ENCODE measurements at regions not wholly inside any gene's neighbourhood (a gene's known extent, or its start where the extent isn't known, plus 50 kb on each side); places are given as distances from the start of the nearest gene placed in this dataset.

GRCh38 chr6:41450581-41450980 lies 95.6 kb upstream of the FOXP4 start:
- DNase-seq (ENCODE audit: low spot score), result no peak

- DNase-seq (ENCODE audit: low spot score), result no peak
These were observed 95.1 kb upstream of the FOXP4 start for GRCh38 chr6:41451039-41451438.

- DNase-seq (ENCODE audit: low spot score), result peak; percentile 31
These were observed 94.5 kb upstream of the FOXP4 start for GRCh38 chr6:41451515-41452163.

- no peak for DNase-seq (ENCODE audit: low spot score)
These were observed 93.4 kb upstream of the FOXP4 start for GRCh38 chr6:41452763-41453162.

- no peak for DNase-seq (ENCODE audit: low spot score)
These were observed 92.9 kb upstream of the FOXP4 start for GRCh38 chr6:41453244-41453643.

- no peak for DNase-seq (ENCODE audit: low spot score)
These were observed 91.9 kb upstream of the FOXP4 start for GRCh38 chr6:41454189-41454789.

- no peak for DNase-seq (ENCODE audit: low spot score)
These were observed 90.8 kb upstream of the FOXP4 start for GRCh38 chr6:41455410-41455809.

GRCh38 chr6:41455818-41456217 lies 90.4 kb upstream of the FOXP4 start:
- no peak for DNase-seq (ENCODE audit: low spot score)

- no peak for DNase-seq (ENCODE audit: low spot score)
These were observed 88.9 kb upstream of the FOXP4 start for GRCh38 chr6:41457303-41457670.

- no peak for DNase-seq (ENCODE audit: low spot score)
These were observed 86.4 kb upstream of the FOXP4 start for GRCh38 chr6:41459738-41460137.

- no peak for DNase-seq (ENCODE audit: low spot score)
These were observed 85.3 kb upstream of the FOXP4 start for GRCh38 chr6:41460742-41461336.

GRCh38 chr6:41462033-41462432 lies 84.1 kb upstream of the FOXP4 start:
- no peak for DNase-seq (ENCODE audit: low spot score)

- no peak for DNase-seq (ENCODE audit: low spot score)
These were observed 82.9 kb upstream of the FOXP4 start for GRCh38 chr6:41463062-41463930.

GRCh38 chr6:41464019-41464418 lies 82.2 kb upstream of the FOXP4 start:
- no peak for DNase-seq (ENCODE audit: low spot score)

GRCh38 chr6:41464481-41464880 lies 81.7 kb upstream of the FOXP4 start:
- DNase-seq (ENCODE audit: low spot score), result no peak

GRCh38 chr6:41466437-41466990 lies 79.7 kb upstream of the FOXP4 start:
- no peak for DNase-seq (ENCODE audit: low spot score)

- no peak for DNase-seq (ENCODE audit: low spot score)
These were observed 79.1 kb upstream of the FOXP4 start for GRCh38 chr6:41467061-41467460.

- DNase-seq (ENCODE audit: low spot score), result no peak
These were observed 78.4 kb upstream of the FOXP4 start for GRCh38 chr6:41467627-41468404.

- no peak for DNase-seq (ENCODE audit: low spot score)
These were observed 76.8 kb upstream of the FOXP4 start for GRCh38 chr6:41469156-41470028.

GRCh38 chr6:41470029-41470330 lies 76.2 kb upstream of the FOXP4 start:
- no peak for DNase-seq (ENCODE audit: low spot score)

Data from putamen (tissue), 1 donor.